Colonic mucosa (tissue), 4 donors: ENCODE measurements at regions not wholly inside any gene's neighbourhood (a gene's known extent, or its start where the extent isn't known, plus 50 kb on each side); places are given as distances from the start of the nearest gene placed in this dataset.

Experiments
- DNase-seq: peaks from one replicate; pipeline ENCODE4 v3.0.0-alpha.2; 2020
- H3K27ac ChIP-seq: fragments of 200-600 bp; one replicate; pipeline ENCODE4 v1.8.0; 2021
- H3K27me3 ChIP-seq: fragments of 200-600 bp; one replicate; pipeline ENCODE4 v1.8.0; 2021
- H3K36me3 ChIP-seq: fragments of 200-600 bp; one replicate; pipeline ENCODE4 v1.8.0; 2021
- H3K4me1 ChIP-seq: fragments of 200-600 bp; one replicate; pipeline ENCODE4 v1.8.0; 2021; ENCODE audit warnings: mild to moderate bottlenecking
- H3K4me3 ChIP-seq: fragments of 200-600 bp; one replicate; pipeline ENCODE4 v1.8.0; 2021
- H3K9ac ChIP-seq, 2 donors: one replicate each; pipeline ENCODE4 v1.7.0; 2013; ENCODE audit warnings: control low read depth in 2 of 2, low read depth in 2 of 2, low read length in 2 of 2
- H3K9me3 ChIP-seq: fragments of 200-600 bp; one replicate; pipeline ENCODE4 v1.8.0; 2021
- intact Hi-C: fragments of 100-400 bp; cut with DNase I; formaldehyde crosslinking; loops from one replicate; pipeline ENCODE4 v1.14.1; 2022
- TF ChIP-seq, protein P1 (sequence below): fragments of 200-600 bp; IDR thresholded peaks from one replicate; pipeline ENCODE4 v1.8.0; 2022; ENCODE audit warnings: antibody characterized with exemption, mild to moderate bottlenecking
- donor health status: healthy.
- donor health status: DM: no; HTN: no; CAD: no.
- donor health status: DM: no; HTN: no; CAD: no.

DNA sequence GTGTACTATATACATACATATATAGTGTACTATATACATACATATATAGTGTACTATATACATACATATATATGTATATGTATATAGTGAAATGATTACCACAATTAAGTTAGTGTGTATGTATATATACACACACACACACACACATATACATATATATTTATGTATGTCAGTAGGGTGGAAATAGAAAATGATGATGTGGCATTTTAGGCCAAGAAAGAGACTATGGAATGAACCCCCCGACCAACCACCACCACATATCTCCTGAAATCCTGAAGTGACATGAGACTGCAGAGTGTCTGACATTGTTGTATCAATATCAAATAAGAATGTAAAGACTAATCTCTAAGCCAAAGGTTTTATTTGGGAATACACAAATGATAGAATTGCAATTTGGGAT lies 107.6 kb downstream of the RFC3 start:
- no peak overlapping the region for H3K9ac ChIP-seq
- no peak overlapping the region for H3K4me3 ChIP-seq
- intact Hi-C loops, result no loop called here
- H3K27me3 ChIP-seq, result no peaks in the 10 kb centered on the region
- H3K27ac ChIP-seq, result no peak overlapping the region
- no peaks in the 10 kb centered on the region for H3K4me1 ChIP-seq
- TF ChIP-seq, protein P1, sequence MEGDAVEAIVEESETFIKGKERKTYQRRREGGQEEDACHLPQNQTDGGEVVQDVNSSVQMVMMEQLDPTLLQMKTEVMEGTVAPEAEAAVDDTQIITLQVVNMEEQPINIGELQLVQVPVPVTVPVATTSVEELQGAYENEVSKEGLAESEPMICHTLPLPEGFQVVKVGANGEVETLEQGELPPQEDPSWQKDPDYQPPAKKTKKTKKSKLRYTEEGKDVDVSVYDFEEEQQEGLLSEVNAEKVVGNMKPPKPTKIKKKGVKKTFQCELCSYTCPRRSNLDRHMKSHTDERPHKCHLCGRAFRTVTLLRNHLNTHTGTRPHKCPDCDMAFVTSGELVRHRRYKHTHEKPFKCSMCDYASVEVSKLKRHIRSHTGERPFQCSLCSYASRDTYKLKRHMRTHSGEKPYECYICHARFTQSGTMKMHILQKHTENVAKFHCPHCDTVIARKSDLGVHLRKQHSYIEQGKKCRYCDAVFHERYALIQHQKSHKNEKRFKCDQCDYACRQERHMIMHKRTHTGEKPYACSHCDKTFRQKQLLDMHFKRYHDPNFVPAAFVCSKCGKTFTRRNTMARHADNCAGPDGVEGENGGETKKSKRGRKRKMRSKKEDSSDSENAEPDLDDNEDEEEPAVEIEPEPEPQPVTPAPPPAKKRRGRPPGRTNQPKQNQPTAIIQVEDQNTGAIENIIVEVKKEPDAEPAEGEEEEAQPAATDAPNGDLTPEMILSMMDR, result no peak
- no peak for DNase-seq
- no peaks in the 10 kb centered on the region for H3K36me3 ChIP-seq
- H3K9me3 ChIP-seq, result no peaks in the 10 kb centered on the region

DNA sequence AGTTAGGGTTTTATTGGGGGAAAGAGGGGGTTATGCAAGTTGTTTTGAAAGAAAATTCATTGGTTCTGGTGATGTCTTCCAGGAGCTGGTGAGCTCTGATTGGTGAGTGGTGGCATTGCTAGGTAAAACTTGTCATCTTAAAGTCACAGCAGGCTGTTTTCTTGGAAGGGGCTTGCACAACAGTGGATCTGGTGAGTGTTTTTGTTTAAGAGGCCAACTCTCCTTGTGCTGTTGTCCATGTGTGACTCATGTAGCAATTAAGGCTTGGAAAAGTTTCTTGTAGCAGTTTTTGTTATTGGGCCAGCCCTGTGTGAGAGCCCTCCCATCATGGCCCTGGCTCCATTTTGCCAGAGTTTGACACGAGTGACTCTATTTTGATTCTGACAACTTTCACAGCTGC lies 109.4 kb downstream of the RFC3 start:
- no peak for DNase-seq
- no peaks in the 10 kb centered on the region for H3K27me3 ChIP-seq
- intact Hi-C loops, result no loop called here
- no peak overlapping the region for H3K9ac ChIP-seq
- H3K36me3 ChIP-seq, result no peaks in the 10 kb centered on the region
- no peak overlapping the region for H3K4me3 ChIP-seq
- no peak overlapping the region for H3K27ac ChIP-seq
- no peaks in the 10 kb centered on the region for H3K9me3 ChIP-seq
- TF ChIP-seq, protein P1, result no peak
- no peaks in the 10 kb centered on the region for H3K4me1 ChIP-seq

DNA sequence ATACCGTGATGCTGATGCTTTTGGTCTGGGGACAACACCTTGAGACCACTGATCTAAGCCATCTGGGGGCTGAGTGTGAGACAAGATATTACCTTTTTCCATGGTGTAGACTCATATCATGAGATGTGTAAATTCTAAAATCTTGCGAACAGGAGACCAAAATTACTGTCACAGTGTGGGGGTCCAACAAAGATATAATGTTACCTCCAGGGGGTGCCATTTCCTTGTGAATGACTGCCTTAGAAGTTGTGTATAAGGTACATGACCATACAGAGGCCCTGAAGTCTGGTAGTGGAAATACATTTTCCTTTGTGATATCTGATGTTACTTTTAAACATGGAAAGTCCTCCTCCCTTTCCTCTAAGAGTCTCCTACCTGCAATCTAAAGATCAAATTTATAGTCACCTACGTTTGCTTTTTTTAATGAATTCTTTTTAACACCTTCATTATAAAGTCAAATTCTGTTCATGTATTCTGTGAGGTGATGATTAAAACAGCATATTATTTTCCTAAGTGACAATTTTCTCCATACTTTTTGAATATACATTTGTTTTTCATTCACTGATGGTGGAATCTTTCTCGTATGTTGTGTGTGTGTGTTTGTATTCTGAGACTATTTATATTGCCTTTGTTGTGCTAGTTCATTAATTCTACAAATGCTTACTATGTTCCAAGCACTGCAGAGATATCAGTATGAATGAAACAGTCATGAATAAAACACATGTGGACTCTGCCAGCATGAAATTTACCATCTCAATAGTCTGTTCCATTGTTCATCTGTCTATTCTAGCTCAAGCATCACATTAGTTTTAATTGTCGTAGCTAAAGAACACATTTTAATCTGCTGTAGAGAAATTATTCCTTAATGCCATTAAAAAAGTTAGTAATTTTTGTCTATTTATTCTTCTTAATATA lies 113.7 kb downstream of the RFC3 start:
- TF ChIP-seq, protein P1, result peak; percentile 31
- Histone ChIP-seq H3K27ac (no peak overlapping the region), H3K4me3 (no peak overlapping the region), H3K9ac (no peak overlapping the region), H3K4me1 (no peaks in the 10 kb centered on the region), H3K27me3 (no peaks in the 10 kb centered on the region), H3K9me3 (no peaks in the 10 kb centered on the region), H3K36me3 (no peaks in the 10 kb centered on the region)
- DNase-seq, result no peak
- intact Hi-C loops, result loop anchor here (2.0 to 5.0 kb wide), 2 partner anchors 146 to 1225 kb away; no protein-coding TSS in a partner anchor

DNA sequence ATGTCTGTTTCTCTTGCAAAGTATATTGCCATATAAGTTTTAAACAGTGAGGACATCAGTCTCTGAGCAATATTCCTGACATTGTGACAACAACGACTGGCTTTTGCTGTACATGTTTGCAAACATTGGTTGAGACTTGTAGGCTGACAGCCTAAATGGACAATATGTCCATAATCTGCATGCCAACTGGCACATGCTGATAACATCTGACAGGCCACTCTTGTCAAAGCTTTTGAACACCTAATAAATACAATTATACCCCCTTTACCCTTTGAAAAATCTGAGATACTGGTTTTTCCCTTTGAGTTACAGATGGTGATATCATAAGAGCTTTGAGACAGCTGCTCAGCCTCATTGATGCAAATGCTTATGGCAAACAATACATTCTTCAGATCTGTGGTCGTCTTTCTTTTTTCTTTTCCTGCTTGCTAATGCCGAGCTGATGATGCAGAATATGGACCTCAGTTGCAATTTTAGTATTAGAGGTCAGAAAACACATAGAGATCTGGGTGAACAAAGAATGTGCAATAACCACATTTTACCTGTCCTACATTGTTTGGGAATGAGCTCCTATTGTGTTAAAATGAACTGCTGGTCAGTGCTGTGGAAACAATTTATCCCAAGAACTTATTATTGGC lies 114.9 kb downstream of the RFC3 start:
- Histone ChIP-seq H3K27me3 (no peaks in the 10 kb centered on the region), H3K27ac (no peak overlapping the region), H3K36me3 (no peaks in the 10 kb centered on the region), H3K4me1 (no peaks in the 10 kb centered on the region), H3K9ac (no peak overlapping the region), H3K4me3 (no peak overlapping the region), H3K9me3 (no peaks in the 10 kb centered on the region)
- TF ChIP-seq, protein P1, result no peak
- no peak for DNase-seq
- intact Hi-C loops, result loop anchor here (5.0 kb wide), 1 partner anchor 144 kb away; no protein-coding TSS in a partner anchor

DNA sequence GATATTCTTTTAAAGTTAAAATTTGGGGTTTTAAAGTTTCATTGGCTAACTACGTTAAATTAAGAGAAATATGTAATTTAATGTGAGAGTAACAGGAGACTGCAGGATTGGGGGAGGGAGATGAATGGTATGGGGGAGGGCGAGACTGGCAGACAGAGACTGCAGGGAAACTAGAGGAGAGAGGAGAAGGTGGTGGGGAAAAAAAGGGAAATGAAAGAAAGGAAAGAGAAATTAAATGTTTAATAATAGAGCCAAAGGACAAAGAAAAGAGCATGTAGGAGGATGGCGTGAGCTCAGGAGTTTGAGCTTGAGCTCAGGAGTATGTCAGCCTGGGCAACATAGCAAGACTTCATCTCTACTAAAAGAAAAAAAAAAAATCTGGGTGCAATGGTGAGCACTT lies 115.9 kb downstream of the RFC3 start:
- DNase-seq, result no peak
- intact Hi-C loops, result loop anchor here (5.0 kb wide), 1 partner anchor 143 kb away; no protein-coding TSS in a partner anchor
- TF ChIP-seq, protein P1, result no peak

More for the DNA sequence above, 115.9 kb downstream of the RFC3 start:
- no peaks in the 10 kb centered on the region for H3K27me3 ChIP-seq
- no peaks in the 10 kb centered on the region for H3K9me3 ChIP-seq
- H3K4me3 ChIP-seq, result no peak overlapping the region
- H3K36me3 ChIP-seq, result no peaks in the 10 kb centered on the region
- no peak overlapping the region for H3K27ac ChIP-seq
- H3K9ac ChIP-seq, result no peak overlapping the region
- H3K4me1 ChIP-seq, result no peaks in the 10 kb centered on the region
